D721Med (cell line): ENCODE measurements at regions not wholly inside any gene's neighbourhood (a gene's known extent, or its start where the extent isn't known, plus 50 kb on each side); places are given as distances from the start of the nearest gene placed in this dataset.

Experiments used
- DNase-seq: peaks from one replicate; pipeline ENCODE4 v3.0.0; 2011; ENCODE audit warnings: low spot score; ENCODE audit not compliant: insufficient read length
- FAIRE-seq: peaks from 2 replicates; lab custom pipeline; 2011; peaks lifted over from hg19 to GRCh38; lab: Jason Lieb, UNC
- TF ChIP-seq, protein P1 (sequence below): IDR thresholded peaks from 2 replicates; pipeline ENCODE4 v1.5.1; 2012; ENCODE audit warnings: mild to moderate bottlenecking, control low read depth; ENCODE audit not compliant: insufficient read depth; ENCODE audit errors: missing control alignments

DNA sequence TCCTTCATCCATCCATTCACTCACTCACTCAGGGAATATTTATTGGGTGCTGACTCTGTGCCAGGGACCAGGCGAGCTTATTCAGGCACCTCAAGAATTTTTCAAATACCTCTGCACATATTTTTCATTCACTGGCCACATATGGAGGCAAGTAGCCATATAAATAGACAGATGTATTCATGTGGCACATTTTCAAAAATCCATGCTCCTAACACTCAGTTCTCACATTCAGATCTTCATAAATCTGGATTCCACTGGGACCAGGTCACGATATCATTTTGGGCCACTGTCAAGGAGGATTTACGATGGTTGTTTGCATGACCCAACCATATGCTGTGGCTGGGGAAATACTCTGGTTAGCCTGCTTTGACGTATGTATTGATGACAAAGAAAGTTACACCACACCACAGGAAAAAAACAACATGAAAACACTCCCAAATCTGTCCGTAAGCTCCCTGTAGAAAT lies 241.8 kb upstream of the LRTM1 start:
- TF ChIP-seq, protein P1, sequence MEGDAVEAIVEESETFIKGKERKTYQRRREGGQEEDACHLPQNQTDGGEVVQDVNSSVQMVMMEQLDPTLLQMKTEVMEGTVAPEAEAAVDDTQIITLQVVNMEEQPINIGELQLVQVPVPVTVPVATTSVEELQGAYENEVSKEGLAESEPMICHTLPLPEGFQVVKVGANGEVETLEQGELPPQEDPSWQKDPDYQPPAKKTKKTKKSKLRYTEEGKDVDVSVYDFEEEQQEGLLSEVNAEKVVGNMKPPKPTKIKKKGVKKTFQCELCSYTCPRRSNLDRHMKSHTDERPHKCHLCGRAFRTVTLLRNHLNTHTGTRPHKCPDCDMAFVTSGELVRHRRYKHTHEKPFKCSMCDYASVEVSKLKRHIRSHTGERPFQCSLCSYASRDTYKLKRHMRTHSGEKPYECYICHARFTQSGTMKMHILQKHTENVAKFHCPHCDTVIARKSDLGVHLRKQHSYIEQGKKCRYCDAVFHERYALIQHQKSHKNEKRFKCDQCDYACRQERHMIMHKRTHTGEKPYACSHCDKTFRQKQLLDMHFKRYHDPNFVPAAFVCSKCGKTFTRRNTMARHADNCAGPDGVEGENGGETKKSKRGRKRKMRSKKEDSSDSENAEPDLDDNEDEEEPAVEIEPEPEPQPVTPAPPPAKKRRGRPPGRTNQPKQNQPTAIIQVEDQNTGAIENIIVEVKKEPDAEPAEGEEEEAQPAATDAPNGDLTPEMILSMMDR, result no peak
- no peak for DNase-seq
- FAIRE-seq, result no peak

DNA sequence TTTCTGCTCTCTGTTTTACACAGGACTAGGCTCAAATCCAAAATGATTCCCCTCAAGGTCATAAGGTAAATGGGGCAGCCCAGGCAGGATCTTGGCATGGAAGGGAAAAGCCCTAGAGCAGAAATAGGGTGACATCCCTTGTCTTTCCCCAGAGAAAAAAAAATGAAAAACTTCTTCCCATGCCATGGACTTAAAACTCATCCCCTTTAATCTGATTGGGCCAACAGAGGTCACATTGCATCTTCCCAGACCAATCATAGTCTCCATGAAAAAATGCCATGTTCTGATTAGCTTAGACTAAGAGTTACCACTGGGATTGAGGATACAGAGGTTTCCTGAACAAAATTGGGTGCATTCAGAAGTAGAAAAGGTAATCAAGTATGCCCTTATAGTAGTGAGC lies 241.3 kb upstream of the LRTM1 start:
- TF ChIP-seq, protein P1, result no peak
- no peak for FAIRE-seq
- no peak for DNase-seq

GRCh38 chr3:55167586-55168317 lies 239.9 kb upstream of the LRTM1 start:
- FAIRE-seq, result no peak
- no peak for DNase-seq
- TF ChIP-seq, protein P1, result no peak

GRCh38 chr3:55166576-55167555 lies 239.0 kb upstream of the LRTM1 start:
- DNase-seq (no peak), FAIRE-seq (no peak)
- TF ChIP-seq, protein P1, result no peak

GRCh38 chr3:55165704-55166405 lies 238.0 kb upstream of the LRTM1 start:
- FAIRE-seq, result no peak
- TF ChIP-seq, protein P1, result no peak
- DNase-seq, result no peak

DNA sequence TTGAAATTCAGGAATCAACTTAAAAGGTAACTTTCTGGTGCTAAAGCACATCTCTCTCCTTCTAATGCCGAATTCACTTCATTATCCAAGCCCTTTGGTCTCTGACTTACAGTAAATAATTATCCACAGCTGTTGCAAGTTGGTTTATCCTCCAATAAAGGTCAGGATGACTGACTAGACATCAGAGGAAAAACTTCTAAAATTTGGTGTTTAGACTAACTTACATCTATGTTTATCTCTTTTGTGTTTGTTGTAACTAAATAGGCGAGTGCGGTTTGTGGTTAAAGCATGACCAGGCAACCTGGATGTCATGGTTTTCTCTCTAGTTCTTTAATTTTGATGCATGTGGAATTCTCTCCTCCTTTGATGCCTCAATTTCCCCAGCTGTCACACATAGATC lies 237.4 kb upstream of the LRTM1 start:
- DNase-seq, result no peak
- TF ChIP-seq, protein P1, result no peak
- FAIRE-seq, result no peak
